Ammon's horn (tissue), 1 donor: ENCODE measurements at regions not wholly inside any gene's neighbourhood (a gene's known extent, or its start where the extent isn't known, plus 50 kb on each side); places are given as distances from the start of the nearest gene placed in this dataset.

Experiments used
- DNase-seq: peaks from one replicate; pipeline ENCODE4 v3.0.0-alpha.2; 2016; ENCODE audit warnings: low spot score

DNA sequence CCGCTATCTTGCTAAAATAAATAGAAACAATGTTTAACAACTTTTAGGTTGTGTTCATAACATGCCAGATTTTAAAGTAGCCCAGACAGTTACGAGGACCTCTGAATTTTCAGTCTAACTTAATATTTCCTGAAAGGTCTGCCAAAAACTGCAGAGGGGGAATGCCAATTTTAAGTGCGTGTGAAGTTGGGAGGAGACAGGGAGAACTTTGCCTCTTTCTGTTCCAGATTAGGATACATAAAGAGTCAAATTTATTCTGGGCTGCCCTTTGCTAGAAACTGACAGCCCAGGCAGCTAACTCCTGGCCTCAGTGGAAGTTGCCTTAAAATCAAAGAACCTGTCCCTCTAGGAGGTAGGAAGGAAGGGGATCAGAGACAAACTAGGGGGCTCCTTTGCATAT is 52.3 kb upstream of the PIP4K2A start:
- no peak for DNase-seq

GRCh38 chr10:22765660-22766547 is 51.5 kb upstream of the PIP4K2A start:
- DNase-seq, result peak; percentile 38

DNA sequence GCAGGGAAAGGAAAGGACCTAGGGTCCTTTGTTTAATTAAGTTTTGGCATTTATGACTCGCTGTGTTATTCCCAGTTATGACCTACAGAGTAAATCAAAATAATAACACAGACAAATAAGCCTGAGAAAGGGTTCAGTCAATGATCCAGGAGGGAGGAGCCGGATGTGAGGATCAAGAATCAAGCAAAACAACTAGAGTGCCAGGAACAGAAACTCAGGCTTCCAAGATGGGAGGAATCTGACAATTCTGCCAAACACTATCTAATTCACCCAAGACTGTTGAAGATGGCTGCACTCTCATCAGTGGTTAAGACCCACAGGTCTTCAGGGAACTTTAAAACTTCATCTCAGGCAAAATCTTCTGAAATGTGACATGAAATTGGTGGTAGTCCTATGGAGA is 50.3 kb upstream of the PIP4K2A start:
- no peak for DNase-seq
